ENCODE measurements at regions not wholly inside any gene's neighbourhood (a gene's known extent, or its start where the extent isn't known, plus 50 kb on each side); places are given as distances from the start of the nearest gene placed in this dataset.

GRCh38 chr14:92263681-92264080 lies 59.3 kb upstream of the SLC24A4 start:
- peaks cover 2% of the 10 kb centered on the region for H3K27me3 ChIP-seq (ENCODE audit: control insufficient read depth, insufficient read depth, low read length)
- no peak overlapping the region for H3K4me3 ChIP-seq (ENCODE audit: low read depth, low read length)
- FAIRE-seq (no peak), DNase-seq (ENCODE audit: low read depth) (no peak)
- no peak for TF ChIP-seq CTCF (IDR thresholded peaks at IDR 0.05; ENCODE audit: insufficient read depth, low read length, severe bottlenecking)
- H3K36me3 ChIP-seq (ENCODE audit: control insufficient read depth, insufficient read depth, low read length) = no peaks in the 10 kb centered on the region

DNA sequence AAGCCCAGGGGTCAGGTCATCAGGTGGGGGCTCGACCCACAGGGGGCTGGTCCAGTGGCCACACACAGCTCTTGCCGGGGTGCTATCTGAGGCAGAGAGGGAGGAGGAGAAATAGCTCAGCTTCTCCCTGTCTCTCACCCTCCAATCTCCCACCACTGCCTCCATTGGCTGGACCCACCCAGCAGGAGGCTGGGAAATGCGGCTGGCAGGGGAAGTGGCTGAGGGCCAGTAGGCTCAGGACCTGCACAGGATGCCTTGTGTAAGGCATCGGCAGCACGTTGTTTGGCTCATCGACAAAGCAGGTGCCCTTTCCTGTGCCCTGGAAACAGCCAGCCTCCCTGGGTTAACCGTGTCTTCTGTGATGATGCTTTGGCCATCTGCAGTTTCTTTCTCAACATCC lies 58.8 kb upstream of the SLC24A4 start:
- DNase-seq (ENCODE audit: low read depth) (no peak), FAIRE-seq (no peak)
- Histone ChIP-seq H3K36me3 (ENCODE audit: control insufficient read depth, insufficient read depth, low read length) (no peaks in the 10 kb centered on the region), H3K4me3 (ENCODE audit: low read depth, low read length) (no peak overlapping the region), H3K27me3 (ENCODE audit: control insufficient read depth, insufficient read depth, low read length) (peaks cover 2% of the 10 kb centered on the region)
- no peak for TF ChIP-seq CTCF (IDR thresholded peaks at IDR 0.05; ENCODE audit: insufficient read depth, low read length, severe bottlenecking)

- no peak for TF ChIP-seq CTCF (IDR thresholded peaks at IDR 0.05; ENCODE audit: insufficient read depth, low read length, severe bottlenecking)
- Histone ChIP-seq H3K27me3 (ENCODE audit: control insufficient read depth, insufficient read depth, low read length) (no peaks in the 10 kb centered on the region), H3K4me3 (ENCODE audit: low read depth, low read length) (no peak overlapping the region), H3K36me3 (ENCODE audit: control insufficient read depth, insufficient read depth, low read length) (no peaks in the 10 kb centered on the region)
- FAIRE-seq (no peak), DNase-seq (ENCODE audit: low read depth) (no peak)
Measured at GRCh38 chr14:92266216-92266615, 56.7 kb upstream of the SLC24A4 start.

Measured in bronchial epithelial cell (primary cell).